ENCODE measurements at regions not wholly inside any gene's neighbourhood (a gene's known extent, or its start where the extent isn't known, plus 50 kb on each side); places are given as distances from the start of the nearest gene placed in this dataset.

DNA sequence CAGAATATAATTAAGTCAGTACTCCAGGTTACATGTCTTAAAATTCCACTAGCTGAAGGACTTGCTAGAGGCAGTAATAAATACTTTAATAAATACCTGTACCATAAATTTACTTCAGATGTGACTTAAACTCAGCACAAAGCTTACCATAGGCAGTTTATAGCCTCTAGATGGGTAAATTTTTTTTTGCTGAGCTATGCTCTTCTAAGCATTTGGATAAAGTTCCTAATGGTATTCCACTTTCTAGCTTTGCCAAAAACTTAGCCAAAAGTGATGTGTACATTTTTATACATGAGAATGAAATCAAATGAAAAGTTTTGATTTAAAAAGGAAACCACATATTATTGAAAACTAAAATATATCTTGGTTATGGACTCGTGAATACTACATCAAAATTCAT, 63.7 kb upstream of the DHX40 start:
- POLR2A ChIA-PET, result no interaction called here
- CTCF ChIA-PET, result no interaction called here
- TF ChIP-seq CTCF (IDR thresholded peaks at IDR 0.05; ENCODE audit: control extremely low read depth, extremely low read depth, low read depth, missing control alignments), result no peak
- DNase-seq (ENCODE audit: extremely low spot score), result no peak

- no peak for TF ChIP-seq CTCF (IDR thresholded peaks at IDR 0.05; ENCODE audit: control extremely low read depth, extremely low read depth, low read depth, missing control alignments)
- DNase-seq (ENCODE audit: extremely low spot score), result no peak
- CTCF ChIA-PET, result no interaction called here
- POLR2A ChIA-PET, result no interaction called here
Observed at GRCh38 chr17:59502800-59503199, 62.6 kb upstream of the DHX40 start.

DNA sequence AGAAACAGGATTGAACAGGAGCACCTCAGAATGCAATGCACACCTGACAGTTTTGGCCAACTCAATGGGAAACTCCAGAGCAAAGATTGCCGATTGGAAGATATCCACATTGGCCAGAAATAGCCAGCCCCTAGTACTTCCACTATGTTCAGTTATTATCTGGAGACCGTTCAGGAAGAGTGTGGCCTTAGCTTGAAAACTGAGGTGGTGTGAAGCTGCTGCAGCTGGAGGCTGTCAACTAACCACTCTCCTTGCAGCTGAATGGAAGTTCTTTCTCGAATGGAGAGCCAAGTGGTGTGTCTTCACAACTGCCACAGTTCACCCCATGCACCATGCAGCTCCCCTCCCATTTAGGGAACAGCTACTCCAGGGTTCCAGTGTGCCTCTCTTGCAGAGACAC, 61.9 kb upstream of the DHX40 start:
- CTCF ChIA-PET, result no interaction called here
- POLR2A ChIA-PET, result no interaction called here
- no peak for DNase-seq (ENCODE audit: extremely low spot score)
- TF ChIP-seq CTCF (IDR thresholded peaks at IDR 0.05; ENCODE audit: control extremely low read depth, extremely low read depth, low read depth, missing control alignments), result no peak

DNA sequence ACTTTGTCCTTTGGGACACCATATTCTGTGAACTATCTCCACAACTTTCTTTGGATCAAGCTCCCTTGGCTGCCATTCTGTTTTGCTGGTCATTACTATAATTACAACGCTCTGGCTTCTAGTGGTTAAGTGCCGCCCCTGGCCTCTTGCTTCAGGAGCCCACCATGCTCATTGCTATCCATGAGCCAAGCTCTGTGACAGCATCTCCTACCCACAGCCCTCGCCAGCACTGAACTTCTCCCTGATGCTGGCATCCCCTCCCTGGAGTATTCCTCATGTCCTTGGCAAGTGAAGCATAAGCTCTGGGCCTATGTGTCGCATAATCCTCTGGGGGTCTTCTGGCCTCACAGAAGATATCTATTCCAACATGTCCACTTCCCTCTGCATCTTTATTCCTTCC, 60.6 kb upstream of the DHX40 start:
- ChIA-PET CTCF (interaction anchor here (1.0 to 1.4 kb wide), 2 partner anchors 12 to 17 kb away, joined by 3 read pairs; no protein-coding TSS in a partner anchor), POLR2A (no interaction called here)
- DNase-seq (ENCODE audit: extremely low spot score), result no peak
- TF ChIP-seq CTCF (IDR thresholded peaks at IDR 0.05; ENCODE audit: control extremely low read depth, extremely low read depth, low read depth, missing control alignments), result no peak

- ChIA-PET POLR2A (no interaction called here), CTCF (interaction anchor here (1.0 to 2.4 kb wide), 3 partner anchors 11 to 16 kb away, joined by 3 to 11 read pairs (median 3); no protein-coding TSS in a partner anchor)
- no peak for TF ChIP-seq CTCF (IDR thresholded peaks at IDR 0.05; ENCODE audit: control extremely low read depth, extremely low read depth, low read depth, missing control alignments)
- no peak for DNase-seq (ENCODE audit: extremely low spot score)
Observed at GRCh38 chr17:59505610-59506276, 59.7 kb upstream of the DHX40 start.

DNA sequence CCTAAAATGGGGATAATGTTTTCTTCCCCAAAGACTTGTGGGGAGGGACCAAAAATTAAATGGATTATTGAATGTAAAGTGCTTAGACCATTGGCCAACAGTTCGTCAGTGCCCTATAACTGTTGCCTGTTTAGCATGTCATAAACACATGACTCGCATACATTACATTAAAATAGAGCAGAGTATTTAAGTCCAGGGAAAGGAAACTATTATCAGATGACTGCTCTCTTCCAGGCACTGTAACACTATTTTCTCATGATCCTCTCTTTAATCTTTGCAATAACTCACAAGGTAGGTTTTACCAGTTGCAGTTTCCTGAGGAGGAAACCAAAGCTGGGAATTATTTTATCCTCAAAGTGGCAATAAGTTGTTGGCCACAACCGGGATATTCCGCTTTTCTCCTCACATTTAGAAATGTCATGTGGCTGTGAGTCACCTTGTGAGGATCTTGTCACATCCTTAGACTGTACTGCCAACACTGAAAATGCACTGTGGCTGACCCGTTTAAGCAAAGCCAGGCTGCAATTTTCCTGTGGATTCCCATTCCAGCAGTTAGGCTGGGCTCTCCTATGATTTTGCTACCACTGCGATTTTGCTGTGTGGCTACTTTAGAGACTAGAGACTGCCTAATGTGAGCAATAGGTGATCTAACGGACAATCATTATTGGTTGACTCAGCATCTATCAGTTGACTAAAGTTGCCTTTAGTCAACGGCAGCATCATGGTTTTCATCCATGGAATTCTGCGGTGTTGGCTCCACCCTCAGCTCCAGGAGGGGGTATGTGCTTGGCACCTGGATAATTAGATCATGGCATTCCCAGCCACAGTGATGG, 58.3 kb upstream of the DHX40 start:
- TF ChIP-seq CTCF (IDR thresholded peaks at IDR 0.05; ENCODE audit: control extremely low read depth, extremely low read depth, low read depth, missing control alignments), result no peak
- ChIA-PET CTCF (interaction anchor here (2.4 kb wide), 1 partner anchor 15 kb away, joined by 11 read pairs; no protein-coding TSS in a partner anchor), POLR2A (no interaction called here)
- DNase-seq (ENCODE audit: extremely low spot score), result no peak
